Common myeloid progenitor, CD34-positive (primary cell): ENCODE measurements at regions not wholly inside any gene's neighbourhood (a gene's known extent, or its start where the extent isn't known, plus 50 kb on each side); places are given as distances from the start of the nearest gene placed in this dataset.

Source experiments
- CTCF ChIA-PET: fragments of 350-600 bp; sonication (Branson Sonifier 250); formaldehyde crosslinking; loops from one replicate; lab custom pipeline; 2021; ENCODE audit warnings: antibody characterized with exemption; lab: Charles Lee
- POLR2A ChIA-PET: fragments of 350-600 bp; sonication (Branson Sonifier 250); formaldehyde crosslinking; loops from one replicate; lab custom pipeline; 2021; ENCODE audit warnings: antibody characterized with exemption; lab: Charles Lee
- DNase-seq, 3 donors: peaks; one replicate each; pipeline versions ENCODE4 v3.0.0 to v3.0.0-alpha.2; 2013
- H3K27ac ChIP-seq, 2 experiments: 1 replicate in 1 of 2; 2 replicates in 1 of 2; pipeline ENCODE4 v1.7.0; 2013; ENCODE audit warnings: inconsistent platforms in 2 of 2, low read length in 2 of 2, mild to moderate bottlenecking in 2 of 2, low read depth in 1 of 2, moderate library complexity in 1 of 2; ENCODE audit not compliant: severe bottlenecking in 2 of 2, insufficient read depth in 1 of 2, poor library complexity in 1 of 2
- H3K27me3 ChIP-seq, 5 experiments: replicated peaks in 2 of 5; 1 replicate in 3 of 5; 2 replicates in 2 of 5; pipeline versions ENCODE4 v1.6.1 to v1.7.0; 2013; ENCODE audit warnings: low read length in 4 of 5, mild to moderate bottlenecking in 2 of 5, moderate library complexity in 2 of 5, inconsistent platforms in 1 of 5; ENCODE audit not compliant: insufficient read depth in 5 of 5, control insufficient read depth in 4 of 5
- H3K36me3 ChIP-seq, 4 experiments: 1 replicate in 2 of 4; 2 replicates in 2 of 4; pipeline versions ENCODE4 v1.6.1 to v1.7.0; 2013; ENCODE audit warnings: low read length in 3 of 4, control low read depth in 1 of 4, mild to moderate bottlenecking in 1 of 4; ENCODE audit not compliant: control insufficient read depth in 4 of 4, insufficient read depth in 4 of 4
- H3K4me1 ChIP-seq, 4 experiments: 1 replicate in 3 of 4; 2 replicates in 1 of 4; pipeline versions ENCODE4 v1.6.1 to v1.7.1; 2013; ENCODE audit warnings: low read length in 3 of 4, mild to moderate bottlenecking in 3 of 4, control low read depth in 1 of 4, inconsistent platforms in 1 of 4, moderate library complexity in 1 of 4; ENCODE audit not compliant: control insufficient read depth in 4 of 4, insufficient read depth in 4 of 4; ENCODE audit errors: control extremely low read depth in 1 of 4
- H3K4me3 ChIP-seq, 7 experiments: 1 replicate in 4 of 7; 2 replicates in 3 of 7; pipeline versions ENCODE4 v1.5.1 to v1.7.0; 2013; ENCODE audit warnings: mild to moderate bottlenecking in 7 of 7, low read length in 6 of 7, moderate library complexity in 6 of 7, inconsistent platforms in 2 of 7, low read depth in 2 of 7, control low read depth in 1 of 7; ENCODE audit not compliant: insufficient read depth in 4 of 7, control insufficient read depth in 1 of 7; ENCODE audit errors: extremely low read depth in 1 of 7
- H3K9me3 ChIP-seq, 5 experiments: 1 replicate in 4 of 5; 2 replicates in 1 of 5; pipeline versions ENCODE4 v1.6.1 to v1.7.1; 2013; ENCODE audit warnings: low read length in 4 of 5, mild to moderate bottlenecking in 2 of 5, inconsistent platforms in 1 of 5, low read depth in 1 of 5, moderate library complexity in 1 of 5; ENCODE audit not compliant: control insufficient read depth in 4 of 5, insufficient read depth in 2 of 5; ENCODE audit errors: control extremely low read depth in 1 of 5
- WGBS: methylation state at CpG from one replicate; pipeline ENCODE4 v1.1.5; 2013; ENCODE audit not compliant: insufficient coverage; 5-methylcytosine and 5-hydroxymethylcytosine counted together

- POLR2A ChIA-PET = no interaction called here
- CTCF ChIA-PET = no interaction called here
- Histone ChIP-seq H3K4me3 (no peak overlapping the region), H3K36me3 (no peaks in the 10 kb centered on the region), H3K4me1 (peaks cover 0 to 14% (median 8%) of the 10 kb centered on the region in 4 experiments), H3K9me3 (no peaks in the 10 kb centered on the region), H3K27ac (no peak overlapping the region), H3K27me3 (no peaks in the 10 kb centered on the region)
- 93% methylated on average over 2 of the region's 2 CpGs for WGBS
- no peak for DNase-seq
These were observed 55.6 kb upstream of the PPP2R5A start for GRCh38 chr1:212229654-212230053.

- Histone ChIP-seq H3K4me3 (no peak overlapping the region), H3K36me3 (no peaks in the 10 kb centered on the region), H3K9me3 (no peaks in the 10 kb centered on the region), H3K4me1 (peaks cover 0 to 19% (median 12%) of the 10 kb centered on the region in 4 experiments), H3K27ac (no peak overlapping the region), H3K27me3 (no peaks in the 10 kb centered on the region)
- ChIA-PET CTCF (interaction anchor here (0.9 kb wide), 1 partner anchor 51 kb away, joined by 3 read pairs; no protein-coding TSS in a partner anchor), POLR2A (interaction anchor here (0.7 kb wide), 1 partner anchor 693 kb away, joined by 3 read pairs; no protein-coding TSS in a partner anchor)
- no peak for DNase-seq
- WGBS = 100% methylated on average over 1 of the region's 3 CpGs
These were observed 54.9 kb upstream of the PPP2R5A start for GRCh38 chr1:212230329-212230728.

- H3K27ac ChIP-seq = no peak overlapping the region
- DNase-seq = no peak
- 100% methylated on average over 1 of the region's 1 CpG for WGBS
- no peaks in the 10 kb centered on the region for H3K36me3 ChIP-seq
- CTCF ChIA-PET = interaction anchor here (0.8 to 1.2 kb wide), 4 partner anchors 22 to 112 kb away, joined by 3 to 4 read pairs (median 3); no protein-coding TSS in a partner anchor
- no peaks in the 10 kb centered on the region for H3K9me3 ChIP-seq
- H3K4me3 ChIP-seq = no peak overlapping the region
- peaks cover 0 to 19% (median 10%) of the 10 kb centered on the region in 4 experiments for H3K4me1 ChIP-seq
- POLR2A ChIA-PET = no interaction called here
- H3K27me3 ChIP-seq = no peaks in the 10 kb centered on the region
These were observed 53.8 kb upstream of the PPP2R5A start for GRCh38 chr1:212231372-212231771.

GRCh38 chr1:212232090-212232489, 53.1 kb upstream of the PPP2R5A start:
- DNase-seq = peak in 2 of 3 donors; percentile 10 to 15
- Histone ChIP-seq H3K9me3 (no peaks in the 10 kb centered on the region), H3K27ac (no peak overlapping the region), H3K36me3 (no peaks in the 10 kb centered on the region), H3K27me3 (no peaks in the 10 kb centered on the region), H3K4me3 (no peak overlapping the region), H3K4me1 (peaks cover 0 to 22% (median 10%) of the 10 kb centered on the region in 4 experiments)
- WGBS = 96% methylated on average over 2 of the region's 3 CpGs
- ChIA-PET CTCF (interaction anchor here (0.8 to 1.2 kb wide), 3 partner anchors 23 to 113 kb away, joined by 3 to 4 read pairs (median 3); no protein-coding TSS in a partner anchor), POLR2A (no interaction called here)

GRCh38 chr1:212233321-212233720, 51.9 kb upstream of the PPP2R5A start:
- no peak for DNase-seq
- no peak overlapping the region for H3K4me3 ChIP-seq
- ChIA-PET CTCF (interaction anchor here (1.0 kb wide), 1 partner anchor 20 kb away, joined by 3 read pairs; no protein-coding TSS in a partner anchor), POLR2A (interaction anchor here (1.2 kb wide), 1 partner anchor 42 kb away, joined by 3 read pairs; no protein-coding TSS in a partner anchor)
- no peak overlapping the region for H3K27ac ChIP-seq
- H3K4me1 ChIP-seq = peaks cover 0 to 22% (median 10%) of the 10 kb centered on the region in 4 experiments
- no peaks in the 10 kb centered on the region for H3K9me3 ChIP-seq
- no peaks in the 10 kb centered on the region for H3K27me3 ChIP-seq
- no peaks in the 10 kb centered on the region for H3K36me3 ChIP-seq

- no peaks in the 10 kb centered on the region for H3K36me3 ChIP-seq
- peak overlapping the region in 1 of 2 experiments; percentile 36 for H3K27ac ChIP-seq
- no peaks in the 10 kb centered on the region for H3K27me3 ChIP-seq
- ChIA-PET CTCF (interaction anchor here (0.7 to 1.6 kb wide), 2 partner anchors 27 to 50 kb away, joined by 3 read pairs; no protein-coding TSS in a partner anchor), POLR2A (interaction anchor here (1.2 kb wide), 1 partner anchor 43 kb away, joined by 3 read pairs; no protein-coding TSS in a partner anchor)
- 98% methylated on average over 5 of the region's 8 CpGs for WGBS
- peaks cover 0 to 22% (median 13%) of the 10 kb centered on the region in 4 experiments for H3K4me1 ChIP-seq
- no peak overlapping the region for H3K4me3 ChIP-seq
- no peaks in the 10 kb centered on the region for H3K9me3 ChIP-seq
- DNase-seq = peak; percentile 59 to 88 (median 82)
These were observed 50.5 kb upstream of the PPP2R5A start for GRCh38 chr1:212234431-212235395.
